ENCODE measurements at regions not wholly inside any gene's neighbourhood (a gene's known extent, or its start where the extent isn't known, plus 50 kb on each side); places are given as distances from the start of the nearest gene placed in this dataset.
"Not testable (repeated sequence)": the region's sequence is repeated elsewhere in the genome, so short reads cannot be mapped to it uniquely, and the experiment has no call there.

DNA sequence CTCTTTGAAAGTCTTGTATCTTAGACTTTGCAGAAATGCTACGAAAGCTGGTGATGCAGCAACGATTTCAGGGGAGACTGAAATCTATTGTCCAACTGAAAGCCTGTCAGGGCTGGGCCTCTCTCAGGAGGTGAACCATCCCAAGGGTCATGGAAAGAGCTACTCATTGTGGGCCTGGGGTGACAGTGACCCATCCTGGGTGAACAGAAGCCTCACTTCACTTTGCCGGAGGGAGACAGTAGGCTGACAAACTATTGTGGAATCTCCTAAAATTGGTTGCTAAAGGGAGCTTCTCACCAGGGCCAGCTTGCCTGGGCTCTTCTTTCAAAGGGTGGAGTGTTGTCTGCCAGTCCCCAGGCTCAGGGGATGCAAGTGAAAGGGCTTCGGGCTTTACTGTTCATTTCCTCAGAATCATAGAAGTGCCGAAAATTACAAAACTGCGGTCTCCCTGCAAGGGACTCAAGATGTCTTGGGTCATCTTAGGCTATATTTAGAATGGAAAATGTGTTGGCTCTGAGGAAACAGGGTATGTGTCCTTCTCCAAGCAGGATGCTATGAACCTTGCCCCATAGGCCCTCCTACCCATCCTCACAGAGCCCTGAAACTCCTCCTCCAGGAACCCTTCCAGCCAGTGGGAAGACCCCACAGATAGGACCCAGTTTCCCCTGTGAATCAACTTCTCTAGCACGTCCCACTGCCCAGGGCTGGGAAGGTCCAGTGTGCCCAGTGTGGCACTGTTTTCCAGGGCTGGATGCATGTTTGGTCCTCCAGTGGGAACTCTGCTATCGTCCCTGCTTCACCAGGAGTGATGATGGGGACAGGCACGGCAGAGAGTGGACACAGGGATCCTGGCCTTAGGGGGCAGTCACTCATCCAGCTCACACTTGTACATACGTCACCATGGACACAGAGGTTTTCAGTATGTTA is 173.4 kb upstream of the PLGLB2 start:
- not testable (repeated sequence) for DNase-seq (ENCODE audit: low spot score)

DNA sequence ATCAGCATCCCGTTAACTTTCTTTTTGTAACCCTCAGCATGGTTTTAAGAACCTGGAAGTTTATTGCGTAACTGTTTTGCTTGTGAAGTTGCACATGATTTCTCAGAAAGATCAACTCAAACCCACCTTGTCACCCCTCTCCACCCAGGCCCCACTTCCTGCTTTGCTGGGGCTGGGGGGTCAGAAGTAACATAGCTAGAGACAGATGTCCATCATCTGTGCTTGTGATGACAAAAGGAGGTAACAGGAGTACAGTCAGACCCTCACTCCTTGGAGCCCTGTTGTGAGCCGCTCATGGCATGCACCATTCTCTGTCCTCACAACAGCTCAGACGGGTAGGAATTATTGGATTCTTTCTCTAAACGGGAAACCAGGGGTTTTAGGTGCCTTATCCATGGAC is 172.7 kb upstream of the PLGLB2 start:
- DNase-seq (ENCODE audit: low spot score) = not testable (repeated sequence)

DNA sequence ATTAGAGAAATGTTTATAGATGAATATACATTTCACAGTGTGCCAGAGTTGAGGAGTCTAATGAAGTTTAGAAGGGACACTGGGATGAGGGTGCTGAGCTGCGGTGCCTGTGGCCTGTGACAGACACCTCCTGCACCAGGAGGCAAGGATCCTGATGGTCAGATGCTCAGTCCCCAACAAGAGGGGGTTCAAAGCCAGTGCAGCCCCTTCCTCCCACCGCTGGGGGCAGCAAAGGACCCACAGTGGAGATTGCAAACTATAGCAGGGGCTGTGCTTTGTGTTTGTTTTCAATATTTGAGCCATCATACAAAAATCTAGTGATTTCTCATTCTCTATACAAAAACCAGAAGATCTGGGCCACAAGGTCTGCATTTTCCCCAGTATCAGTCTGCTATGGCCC is 170.5 kb upstream of the PLGLB2 start:
- not testable (repeated sequence) for DNase-seq (ENCODE audit: low spot score)

- DNase-seq (ENCODE audit: low spot score) = not testable (repeated sequence)
Observed at GRCh38 chr2:87582152-87582551, 165.7 kb upstream of the PLGLB2 start.

DNA sequence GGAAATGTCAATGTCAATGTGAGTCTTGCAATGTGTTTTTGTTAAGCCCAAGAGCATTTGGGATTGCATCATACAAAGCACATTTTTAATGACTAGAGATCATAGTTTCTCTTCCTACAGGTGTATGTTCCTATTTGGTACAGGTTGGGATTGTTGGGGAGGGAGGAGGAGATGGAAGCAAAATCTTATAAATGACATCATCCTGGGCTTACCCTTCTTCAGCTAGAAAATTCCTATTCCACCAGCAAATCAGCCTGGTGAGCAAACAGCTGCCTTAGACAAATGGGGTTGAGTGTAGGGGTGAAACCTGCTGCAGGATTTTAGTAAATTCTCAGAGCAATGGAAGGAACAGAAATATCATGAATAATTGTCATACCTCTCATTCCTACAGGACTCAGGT is 165.3 kb upstream of the PLGLB2 start:
- DNase-seq (ENCODE audit: low spot score) = not testable (repeated sequence)

- DNase-seq (ENCODE audit: low spot score) = not testable (repeated sequence)
Observed at GRCh38 chr2:87583370-87583769, 164.5 kb upstream of the PLGLB2 start.

DNA sequence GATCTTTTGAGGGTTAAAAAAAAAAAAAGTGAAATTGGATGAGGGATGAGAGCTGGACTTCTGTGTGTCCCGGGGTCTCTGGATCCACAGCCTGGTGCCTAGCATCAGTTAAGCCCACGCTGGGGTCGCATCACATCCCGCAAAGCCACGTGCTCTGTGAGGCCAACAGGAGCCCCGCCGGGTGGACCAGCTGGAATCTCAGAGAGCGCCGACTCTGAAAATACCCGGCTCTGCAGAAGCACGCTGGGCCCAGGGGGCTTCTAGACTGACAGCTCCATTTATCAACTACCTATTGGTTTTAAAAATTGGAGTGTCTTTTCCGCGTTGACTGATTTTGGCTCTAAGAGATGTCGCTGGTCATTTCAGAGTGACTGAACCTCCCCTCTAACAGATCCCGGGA is 164.1 kb upstream of the PLGLB2 start:
- not testable (repeated sequence) for DNase-seq (ENCODE audit: low spot score)

- DNase-seq (ENCODE audit: low spot score) = not testable (repeated sequence)
Observed at GRCh38 chr2:87584268-87584906, 163.5 kb upstream of the PLGLB2 start.

DNA sequence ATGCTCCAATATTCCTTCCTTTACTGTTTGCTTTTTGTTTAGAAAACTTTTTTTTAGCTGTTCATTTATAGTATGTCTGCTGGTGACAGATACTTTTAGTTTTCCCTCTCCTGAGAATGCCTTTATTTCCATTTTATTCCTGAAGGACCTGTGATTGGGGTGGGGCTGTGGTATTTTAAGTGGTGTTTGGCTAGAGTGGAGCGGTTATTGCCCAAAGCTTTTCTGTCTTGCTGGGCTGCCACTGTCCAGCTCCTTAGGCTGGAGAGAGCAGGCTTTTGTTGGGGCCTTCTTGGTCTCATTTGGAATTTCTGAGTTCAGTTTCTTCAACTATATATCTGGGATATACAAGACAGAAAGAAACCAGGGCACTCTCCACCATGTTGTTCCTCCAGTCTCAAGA is 160.0 kb upstream of the PLGLB2 start:
- DNase-seq (ENCODE audit: low spot score) = not testable (repeated sequence)

DNA sequence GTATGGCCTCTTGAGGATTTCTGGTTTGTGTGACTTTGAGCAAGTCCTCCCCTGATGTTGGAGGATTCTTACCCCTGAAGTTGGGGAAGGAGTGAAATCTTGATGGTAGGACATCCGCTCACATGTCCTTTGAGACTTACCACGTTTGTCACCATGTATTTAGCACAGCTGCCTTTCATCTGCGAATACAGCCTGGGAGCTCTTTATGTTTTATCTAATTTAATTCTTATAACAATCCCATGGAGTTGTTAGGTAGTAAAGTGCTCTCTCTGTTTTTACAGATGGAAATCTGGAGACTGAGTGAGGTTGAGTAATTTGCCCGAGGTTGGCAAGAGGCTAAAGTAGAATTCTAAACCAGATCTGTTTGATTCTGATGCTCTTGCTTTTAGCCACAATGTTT is 154.9 kb upstream of the PLGLB2 start:
- not testable (repeated sequence) for DNase-seq (ENCODE audit: low spot score)

GRCh38 chr2:87593784-87594610 is 153.9 kb upstream of the PLGLB2 start:
- peak; percentile 57 for DNase-seq (ENCODE audit: low spot score)

- DNase-seq (ENCODE audit: low spot score) = not testable (repeated sequence)
Observed at GRCh38 chr2:87594611-87594992, 153.3 kb upstream of the PLGLB2 start.

GRCh38 chr2:87595017-87595416 is 152.9 kb upstream of the PLGLB2 start:
- DNase-seq (ENCODE audit: low spot score) = not testable (repeated sequence)

DNA sequence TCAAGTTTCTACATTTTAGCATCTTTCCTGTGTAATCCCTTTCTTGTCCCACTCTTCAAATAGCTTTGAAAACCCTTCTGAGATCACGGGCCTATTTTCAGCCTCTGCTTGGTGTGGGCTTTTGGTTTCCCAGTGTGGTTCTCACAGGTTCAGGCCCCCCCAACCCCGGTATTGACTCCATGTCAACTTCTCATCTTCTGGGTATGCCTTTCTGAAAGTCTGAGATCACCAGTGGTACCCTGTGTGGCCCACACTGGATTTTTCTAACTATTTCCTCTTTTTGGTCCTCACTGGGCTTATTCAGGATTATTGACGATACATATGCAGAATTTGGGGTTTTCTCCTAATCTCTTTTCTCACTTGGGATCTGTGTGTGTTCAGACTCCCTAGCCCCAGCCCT is 146.9 kb upstream of the PLGLB2 start:
- DNase-seq (ENCODE audit: low spot score) = not testable (repeated sequence)

DNA sequence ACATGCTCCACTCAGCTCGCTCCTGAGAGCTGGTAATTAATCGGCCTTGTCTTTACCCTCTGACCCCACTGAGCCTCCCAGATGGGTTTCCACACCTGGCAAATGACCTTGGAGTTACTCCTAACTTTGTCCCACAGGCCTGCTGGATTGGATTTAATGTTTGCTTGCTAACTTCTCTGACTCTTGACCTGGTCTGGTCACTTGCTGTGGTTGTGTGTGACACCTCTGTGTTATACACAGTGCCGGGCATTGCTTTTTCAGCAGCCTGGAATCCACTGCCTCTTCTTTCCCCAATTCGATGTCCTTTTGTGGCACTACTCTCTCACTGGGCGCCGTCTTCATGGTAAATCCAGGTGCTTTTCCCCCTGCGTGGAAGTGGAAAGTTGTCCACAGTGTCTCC is 145.8 kb upstream of the PLGLB2 start:
- not testable (repeated sequence) for DNase-seq (ENCODE audit: low spot score)

DNA sequence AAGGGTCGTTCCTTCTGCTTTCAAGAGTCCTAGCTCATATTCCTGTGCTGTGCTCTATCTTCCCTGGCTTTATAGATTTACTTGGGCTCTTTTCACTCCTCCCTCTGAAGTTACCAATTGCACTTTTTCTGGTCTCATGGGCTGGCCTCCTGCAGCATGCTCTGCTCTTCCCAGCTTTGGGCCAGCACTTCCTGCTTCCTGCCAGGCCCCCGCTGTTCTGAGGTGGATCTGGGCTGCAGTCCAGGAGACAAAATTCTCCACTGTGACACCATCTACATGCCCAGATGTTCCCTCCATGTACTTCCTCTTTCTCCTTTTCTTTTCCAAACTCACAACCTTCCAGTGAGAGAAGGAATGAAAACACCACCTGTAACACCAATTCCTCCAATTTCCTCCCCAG is 145.2 kb upstream of the PLGLB2 start:
- DNase-seq (ENCODE audit: low spot score) = not testable (repeated sequence)

DNA sequence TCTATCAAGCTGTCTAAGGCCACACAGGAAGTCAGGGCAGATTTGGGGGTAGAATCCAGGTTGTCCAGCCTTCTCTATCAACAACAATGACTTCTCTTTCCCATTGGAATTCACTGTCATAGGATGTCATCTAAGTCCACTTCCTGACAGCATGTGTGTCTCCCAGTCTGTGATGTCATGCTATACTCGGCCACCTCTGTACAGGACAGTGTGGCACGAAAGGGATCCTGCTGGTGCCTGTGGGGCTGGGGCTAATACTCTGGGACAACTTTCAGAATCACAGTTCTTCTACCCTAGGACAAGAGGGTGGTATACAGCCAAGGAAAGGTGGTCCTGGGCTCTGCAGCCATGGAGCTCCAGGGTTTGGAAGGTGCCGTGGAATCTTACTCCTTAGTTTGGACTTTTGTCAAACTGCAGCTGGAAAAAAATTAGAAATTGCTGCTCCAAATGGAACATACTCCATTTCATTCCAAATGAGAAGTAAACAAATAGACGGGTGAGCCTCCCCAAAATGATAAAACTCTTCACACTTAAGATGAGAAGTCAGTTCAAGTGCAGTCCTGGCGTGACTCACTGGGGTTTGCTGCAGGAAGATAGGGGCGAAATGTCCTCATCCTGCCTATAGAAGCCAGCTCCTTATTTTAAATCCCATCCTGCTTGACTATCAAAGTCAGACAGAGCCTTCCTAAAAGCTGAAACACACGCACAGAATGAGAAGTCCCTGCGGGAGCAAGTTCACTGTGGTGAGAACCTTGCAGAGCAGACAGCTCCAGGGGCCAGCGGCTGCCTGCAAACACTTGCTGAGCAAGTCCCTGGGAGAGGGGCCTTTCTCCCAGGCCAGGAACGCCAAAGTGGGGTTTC is 144.2 kb upstream of the PLGLB2 start:
- not testable (repeated sequence) for DNase-seq (ENCODE audit: low spot score)

DNA sequence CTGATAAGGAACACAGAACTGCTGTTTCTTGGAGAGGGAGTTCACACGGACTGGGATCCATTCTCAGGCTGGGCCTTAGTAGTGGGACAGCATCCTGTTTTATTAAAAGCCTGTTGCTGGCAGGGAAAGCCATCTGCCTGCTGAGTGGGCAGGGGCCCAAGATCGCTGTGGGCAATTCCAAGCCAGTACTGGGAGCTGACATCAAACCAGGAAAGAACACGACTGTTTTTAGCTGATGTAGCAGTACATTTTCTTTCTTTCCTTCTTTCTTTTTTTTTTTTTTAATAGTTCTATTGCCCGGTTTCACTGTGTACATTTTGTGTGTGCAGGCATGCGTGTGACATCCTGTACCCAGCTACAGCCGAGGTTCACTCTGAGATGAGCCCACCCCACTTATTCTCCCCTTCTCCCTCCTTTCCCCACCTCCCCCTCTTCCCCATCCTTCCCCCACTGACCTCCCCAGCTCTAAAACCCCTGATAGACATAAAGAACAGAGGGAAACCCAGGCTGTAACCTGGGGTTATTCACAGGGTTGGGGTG is 143.5 kb upstream of the PLGLB2 start:
- DNase-seq (ENCODE audit: low spot score) = not testable (repeated sequence)

GRCh38 chr2:87604980-87605379 is 142.9 kb upstream of the PLGLB2 start:
- not testable (repeated sequence) for DNase-seq (ENCODE audit: low spot score)

DNA sequence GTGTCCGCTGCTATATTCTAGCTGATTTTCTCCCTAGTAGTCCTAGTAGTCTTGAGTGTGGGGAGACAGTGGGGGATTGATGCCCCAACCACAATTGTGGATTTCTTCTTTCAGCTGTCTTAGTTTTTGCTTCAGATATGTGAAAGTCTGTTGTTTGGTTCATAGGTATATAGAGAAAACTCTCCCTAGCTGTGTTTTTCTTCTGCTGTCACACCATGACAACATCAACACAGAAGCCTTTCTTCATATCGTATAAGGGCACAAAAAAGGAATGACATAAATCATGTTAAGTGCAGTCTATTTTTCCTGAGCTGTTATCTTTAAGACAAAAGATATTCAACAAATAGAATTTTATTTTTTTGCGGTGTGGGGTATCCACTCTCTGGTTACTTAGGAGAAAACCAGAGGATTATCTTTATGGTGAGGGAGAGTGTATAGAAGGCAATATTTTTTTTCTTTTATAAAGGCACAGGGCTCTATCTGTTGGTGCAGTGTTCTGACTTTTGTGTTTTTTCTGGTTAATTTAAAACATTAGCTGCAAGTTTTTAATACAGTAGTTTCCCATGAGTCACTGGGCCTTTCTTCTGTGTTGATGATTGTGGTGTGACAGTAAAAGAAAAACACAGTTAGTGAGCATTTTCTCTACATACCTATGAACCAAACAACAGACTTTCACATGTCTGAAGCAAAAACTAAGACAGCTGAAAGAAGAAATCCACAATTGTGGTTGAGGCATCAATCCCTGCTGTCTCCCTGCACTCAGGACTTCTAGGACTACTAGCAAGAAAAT is 139.3 kb upstream of the PLGLB2 start:
- DNase-seq (ENCODE audit: low spot score) = not testable (repeated sequence)

Measured in CD4-positive, alpha-beta T cell treated with Interleukin-15 for 4 hours (primary cell).